ENCODE measurements at regions not wholly inside any gene's neighbourhood (a gene's known extent, or its start where the extent isn't known, plus 50 kb on each side); places are given as distances from the start of the nearest gene placed in this dataset.

GRCh38 chr5:60010328-60010727 lies 116.8 kb upstream of the PDE4D start:
- no TSS peak for BruUV-seq (replicated peaks)
- peak; percentile 6 for TF ChIP-seq CTCF (IDR thresholded peaks at IDR 0.05; ENCODE audit: unreplicated experiment)
- peak; percentile 6 for DNase-seq (ENCODE audit: unreplicated experiment)

GRCh38 chr5:60007729-60008128 lies 114.2 kb upstream of the PDE4D start:
- no peaks in the 10 kb centered on the region for H3K9me3 Mint-ChIP-seq (ENCODE audit: unreplicated experiment)
- H3K4me3 Mint-ChIP-seq (ENCODE audit: unreplicated experiment) = no peak overlapping the region
- ChIA-PET CTCF (no interaction called here), POLR2A (no interaction called here)
- intact Hi-C loops (cut with micrococcal nuclease) = no loop called here
- no peaks in the 10 kb centered on the region for H3K36me3 Mint-ChIP-seq (ENCODE audit: insufficient read depth, unreplicated experiment)
- no peak for DNase-seq (ENCODE audit: unreplicated experiment)
- no peak overlapping the region for H3K27ac Mint-ChIP-seq (ENCODE audit: low read depth, unreplicated experiment)
- no TSS peak for BruUV-seq (replicated peaks)
- H3K4me1 Mint-ChIP-seq (ENCODE audit: insufficient read depth, unreplicated experiment) = no peaks in the 10 kb centered on the region
- H3K27me3 Mint-ChIP-seq (ENCODE audit: insufficient read depth, unreplicated experiment) = peaks cover 22% of the 10 kb centered on the region
- TF ChIP-seq CTCF (IDR thresholded peaks at IDR 0.05; ENCODE audit: unreplicated experiment) = no peak

More at GRCh38 chr5:60010328-60010727, 116.8 kb upstream of the PDE4D start:
- H3K27me3 Mint-ChIP-seq (ENCODE audit: insufficient read depth, unreplicated experiment) = peaks cover 31% of the 10 kb centered on the region
- H3K27ac Mint-ChIP-seq (ENCODE audit: low read depth, unreplicated experiment) = no peak overlapping the region
- POLR2A ChIA-PET = interaction anchor here (0.6 kb wide), 1 partner anchor 527 kb away, joined by 3 read pairs; no protein-coding TSS in a partner anchor
- no peaks in the 10 kb centered on the region for H3K9me3 Mint-ChIP-seq (ENCODE audit: unreplicated experiment)
- H3K4me1 Mint-ChIP-seq (ENCODE audit: insufficient read depth, unreplicated experiment) = no peaks in the 10 kb centered on the region
- intact Hi-C loops (cut with micrococcal nuclease) = no loop called here
- no peak overlapping the region for H3K4me3 Mint-ChIP-seq (ENCODE audit: unreplicated experiment)
- no peaks in the 10 kb centered on the region for H3K36me3 Mint-ChIP-seq (ENCODE audit: insufficient read depth, unreplicated experiment)
- CTCF ChIA-PET = no interaction called here

GRCh38 chr5:59999056-59999455 lies 105.5 kb upstream of the PDE4D start:
- CTCF ChIA-PET = no interaction called here
- Mint-ChIP-seq H3K27ac (ENCODE audit: low read depth, unreplicated experiment) (no peak overlapping the region), H3K4me3 (ENCODE audit: unreplicated experiment) (no peak overlapping the region), H3K9me3 (ENCODE audit: unreplicated experiment) (peaks cover 7% of the 10 kb centered on the region), H3K36me3 (ENCODE audit: insufficient read depth, unreplicated experiment) (no peaks in the 10 kb centered on the region), H3K27me3 (ENCODE audit: insufficient read depth, unreplicated experiment) (peaks cover 34% of the 10 kb centered on the region), H3K4me1 (ENCODE audit: insufficient read depth, unreplicated experiment) (no peaks in the 10 kb centered on the region)
- POLR2A ChIA-PET = no interaction called here
- intact Hi-C loops (cut with micrococcal nuclease) = no loop called here
- no peak for DNase-seq (ENCODE audit: unreplicated experiment)
- TF ChIP-seq CTCF (IDR thresholded peaks at IDR 0.05; ENCODE audit: unreplicated experiment) = no peak
- BruUV-seq (replicated peaks) = no TSS peak

GRCh38 chr5:59992206-59992605 lies 98.7 kb upstream of the PDE4D start:
- intact Hi-C loops (cut with micrococcal nuclease) = no loop called here
- no peak for TF ChIP-seq CTCF (IDR thresholded peaks at IDR 0.05; ENCODE audit: unreplicated experiment)
- DNase-seq (ENCODE audit: unreplicated experiment) = no peak
- H3K27me3 Mint-ChIP-seq (ENCODE audit: insufficient read depth, unreplicated experiment) = peaks cover 61% of the 10 kb centered on the region
- ChIA-PET POLR2A (no interaction called here), CTCF (no interaction called here)
- H3K9me3 Mint-ChIP-seq (ENCODE audit: unreplicated experiment) = no peaks in the 10 kb centered on the region
- H3K4me1 Mint-ChIP-seq (ENCODE audit: insufficient read depth, unreplicated experiment) = no peaks in the 10 kb centered on the region
- no peak overlapping the region for H3K27ac Mint-ChIP-seq (ENCODE audit: low read depth, unreplicated experiment)
- H3K4me3 Mint-ChIP-seq (ENCODE audit: unreplicated experiment) = no peak overlapping the region
- peaks cover 6% of the 10 kb centered on the region for H3K36me3 Mint-ChIP-seq (ENCODE audit: insufficient read depth, unreplicated experiment)
- no TSS peak for BruUV-seq (replicated peaks)

Measured in MCF 10A (cell line).